Stimulated activated CD8-positive, alpha-beta memory T cell treated with anti-CD3 and anti-CD28 coated beads, Interleukin-7, amount 100 ng/mL, for 48 hours (primary cell): ENCODE measurements at regions not wholly inside any gene's neighbourhood (a gene's known extent, or its start where the extent isn't known, plus 50 kb on each side); places are given as distances from the start of the nearest gene placed in this dataset.
"Not testable (repeated sequence)": the region's sequence is repeated elsewhere in the genome, so short reads cannot be mapped to it uniquely, and the experiment has no call there.

Source experiments
- DNase-seq, 2 donors: peaks; one replicate each; pipeline ENCODE4 v3.0.0-alpha.2; 2020; ENCODE audit warnings: low read depth in 1 of 2; ENCODE audit errors: extremely low read depth in 1 of 2

- no peak for DNase-seq
Measured at GRCh38 chr10:34016576-34016975, 682.1 kb upstream of the NRP1 start.

GRCh38 chr10:34015700-34016099 is 681.2 kb upstream of the NRP1 start:
- DNase-seq = no peak

GRCh38 chr10:34013235-34013634 is 678.8 kb upstream of the NRP1 start:
- no peak for DNase-seq

- DNase-seq = no peak
Measured at GRCh38 chr10:34010891-34011290, 676.4 kb upstream of the NRP1 start.

- DNase-seq = not testable (repeated sequence)
Measured at GRCh38 chr10:34010228-34010627, 675.8 kb upstream of the NRP1 start.

GRCh38 chr10:34008656-34009055 is 674.2 kb upstream of the NRP1 start:
- no peak for DNase-seq

- no peak for DNase-seq
Measured at GRCh38 chr10:34006471-34006870, 672.0 kb upstream of the NRP1 start.

- no peak for DNase-seq
Measured at GRCh38 chr10:34003561-34003960, 669.1 kb upstream of the NRP1 start.

GRCh38 chr10:34002896-34003295 is 668.4 kb upstream of the NRP1 start:
- DNase-seq = no peak

- no peak for DNase-seq
Measured at GRCh38 chr10:34001831-34002230, 667.4 kb upstream of the NRP1 start.

- DNase-seq = no peak
Measured at GRCh38 chr10:34001087-34001580, 666.7 kb upstream of the NRP1 start.

- DNase-seq = no peak
Measured at GRCh38 chr10:33993917-33994316, 659.5 kb upstream of the NRP1 start.

GRCh38 chr10:33991924-33992323 is 657.5 kb upstream of the NRP1 start:
- DNase-seq = no peak

- no peak for DNase-seq
Measured at GRCh38 chr10:33986515-33986914, 652.0 kb upstream of the NRP1 start.

GRCh38 chr10:33986016-33986415 is 651.5 kb upstream of the NRP1 start:
- DNase-seq = no peak

GRCh38 chr10:33982995-33983394 is 648.5 kb upstream of the NRP1 start:
- DNase-seq = no peak

- DNase-seq = no peak
Measured at GRCh38 chr10:33981301-33981700, 646.8 kb upstream of the NRP1 start.

GRCh38 chr10:33979195-33979594 is 644.7 kb upstream of the NRP1 start:
- no peak for DNase-seq

- no peak for DNase-seq
Measured at GRCh38 chr10:33975481-33975880, 641.0 kb upstream of the NRP1 start.

- DNase-seq = no peak
Measured at GRCh38 chr10:33974976-33975478, 640.6 kb upstream of the NRP1 start.

GRCh38 chr10:33968983-33969382 is 634.5 kb upstream of the NRP1 start:
- no peak for DNase-seq

- no peak for DNase-seq
Measured at GRCh38 chr10:33967606-33968120, 633.2 kb upstream of the NRP1 start.

- no peak for DNase-seq
Measured at GRCh38 chr10:33966946-33967345, 632.5 kb upstream of the NRP1 start.
